CD1c-positive myeloid dendritic cell (primary cell): ENCODE measurements at regions not wholly inside any gene's neighbourhood (a gene's known extent, or its start where the extent isn't known, plus 50 kb on each side); places are given as distances from the start of the nearest gene placed in this dataset.

Source experiments
- DNase-seq: peaks from one replicate; pipeline ENCODE4 v3.0.0-alpha.2; 2016; ENCODE audit errors: extremely low spot score

GRCh38 chr12:46451276-46452021 lies 78.9 kb upstream of the SLC38A2 start:
- no peak for DNase-seq

- peak; percentile 42 for DNase-seq
Observed at GRCh38 chr12:46450279-46450748, 77.7 kb upstream of the SLC38A2 start.

- no peak for DNase-seq
Observed at GRCh38 chr12:46449856-46450255, 77.3 kb upstream of the SLC38A2 start.

GRCh38 chr12:46449316-46449715 lies 76.7 kb upstream of the SLC38A2 start:
- no peak for DNase-seq

DNA sequence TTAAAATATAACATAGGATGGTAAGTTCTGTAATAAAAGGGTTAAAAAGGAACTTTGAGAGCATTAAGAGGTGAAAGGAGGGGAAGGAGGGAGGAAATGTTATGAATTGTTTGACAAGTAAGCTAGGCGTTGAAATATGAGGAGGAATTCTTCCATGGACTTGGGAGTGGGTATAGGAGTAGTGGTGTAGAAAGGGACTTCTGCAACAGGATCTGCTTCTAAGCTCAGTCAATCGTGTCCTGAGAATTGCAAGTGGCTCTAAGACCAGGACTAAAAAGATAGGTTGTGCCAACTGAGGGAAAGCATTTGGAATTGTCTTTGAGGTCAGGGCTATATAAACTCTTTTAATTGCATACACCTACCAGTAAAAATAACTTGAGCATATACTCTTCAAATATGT lies 74.1 kb upstream of the SLC38A2 start:
- no peak for DNase-seq

- no peak for DNase-seq
Observed at GRCh38 chr12:46445551-46446235, 73.1 kb upstream of the SLC38A2 start.

GRCh38 chr12:46445093-46445492 lies 72.5 kb upstream of the SLC38A2 start:
- DNase-seq = no peak

- no peak for DNase-seq
Observed at GRCh38 chr12:46443594-46444263, 71.2 kb upstream of the SLC38A2 start.

DNA sequence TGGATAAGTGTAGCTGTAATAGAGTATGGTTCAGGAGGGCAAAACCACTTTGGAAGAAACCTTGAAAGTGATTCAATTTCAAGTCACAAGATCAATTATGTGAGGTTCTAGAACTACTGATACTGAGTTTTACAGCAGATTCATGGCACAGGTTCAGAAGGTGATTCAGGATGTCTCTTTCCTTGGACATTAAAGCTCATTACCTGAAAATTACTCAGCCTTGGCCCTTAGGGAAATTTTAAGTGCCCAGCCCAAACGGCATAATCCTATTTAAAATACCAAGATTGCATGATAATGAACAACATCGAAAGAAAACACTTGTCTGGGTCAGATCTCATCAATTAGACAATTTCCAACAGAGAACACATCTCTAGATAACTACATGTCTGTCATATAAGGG lies 70.2 kb upstream of the SLC38A2 start:
- no peak for DNase-seq

DNA sequence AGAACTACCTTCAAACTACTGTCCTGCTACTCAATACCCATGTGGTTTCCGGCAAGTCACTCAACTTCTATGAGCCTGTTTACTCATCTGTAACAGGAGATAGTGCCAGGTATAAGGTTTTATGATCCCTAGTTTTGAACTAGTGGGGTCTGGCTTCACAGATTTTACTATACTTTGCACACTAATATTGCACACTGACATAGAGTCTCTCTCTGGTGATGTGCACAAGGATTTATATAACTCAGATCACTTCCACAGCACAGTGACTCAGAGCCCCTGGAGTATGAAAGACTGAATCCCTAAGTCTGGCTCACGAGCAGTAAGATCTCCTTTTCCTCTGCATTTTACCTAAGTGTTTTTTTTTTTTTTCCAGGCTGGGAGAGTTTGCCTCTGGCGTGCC lies 69.7 kb upstream of the SLC38A2 start:
- no peak for DNase-seq

- DNase-seq = no peak
Observed at GRCh38 chr12:46439793-46440511, 67.4 kb upstream of the SLC38A2 start.

- no peak for DNase-seq
Observed at GRCh38 chr12:46438719-46439319, 66.2 kb upstream of the SLC38A2 start.

GRCh38 chr12:46438256-46438655 lies 65.7 kb upstream of the SLC38A2 start:
- no peak for DNase-seq

- no peak for DNase-seq
Observed at GRCh38 chr12:46437469-46437868, 64.9 kb upstream of the SLC38A2 start.

DNA sequence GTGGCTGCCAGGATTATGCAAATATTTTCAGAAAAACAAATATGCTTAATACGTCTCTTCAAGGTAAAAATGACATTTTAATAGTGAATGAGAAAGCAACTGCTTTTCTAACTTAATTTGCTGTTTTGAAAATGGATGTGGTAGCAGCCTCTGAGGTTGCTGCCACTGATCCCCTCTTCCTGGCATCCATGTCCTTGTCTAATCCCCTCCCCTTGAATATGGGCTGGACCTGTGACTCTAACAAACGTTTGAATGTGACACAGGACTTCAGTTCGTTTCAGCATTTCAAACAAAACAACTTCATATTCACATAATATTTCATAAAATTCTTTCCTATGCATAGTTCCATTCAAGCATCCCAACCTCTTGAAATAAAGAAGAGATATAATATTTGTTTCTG lies 64.2 kb upstream of the SLC38A2 start:
- no peak for DNase-seq

DNA sequence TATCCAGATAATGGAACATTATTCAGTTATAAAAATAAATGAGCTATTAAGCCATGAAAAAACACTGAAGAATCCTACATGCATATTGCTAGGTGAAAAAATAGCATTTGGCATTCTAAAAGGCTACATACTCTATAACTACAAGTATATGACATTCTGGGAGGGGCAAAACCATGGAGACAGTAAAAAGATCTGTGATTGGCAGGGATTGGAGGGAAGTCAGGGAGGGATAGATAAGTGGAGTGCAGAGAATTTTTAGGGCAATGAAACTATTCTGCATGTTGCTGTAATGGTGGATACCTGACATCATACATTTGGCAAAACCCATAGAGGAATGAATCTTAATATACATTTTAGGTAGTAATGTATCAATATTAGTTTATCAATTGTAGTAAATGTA lies 63.1 kb upstream of the SLC38A2 start:
- no peak for DNase-seq

- no peak for DNase-seq
Observed at GRCh38 chr12:46435029-46435428, 62.5 kb upstream of the SLC38A2 start.

DNA sequence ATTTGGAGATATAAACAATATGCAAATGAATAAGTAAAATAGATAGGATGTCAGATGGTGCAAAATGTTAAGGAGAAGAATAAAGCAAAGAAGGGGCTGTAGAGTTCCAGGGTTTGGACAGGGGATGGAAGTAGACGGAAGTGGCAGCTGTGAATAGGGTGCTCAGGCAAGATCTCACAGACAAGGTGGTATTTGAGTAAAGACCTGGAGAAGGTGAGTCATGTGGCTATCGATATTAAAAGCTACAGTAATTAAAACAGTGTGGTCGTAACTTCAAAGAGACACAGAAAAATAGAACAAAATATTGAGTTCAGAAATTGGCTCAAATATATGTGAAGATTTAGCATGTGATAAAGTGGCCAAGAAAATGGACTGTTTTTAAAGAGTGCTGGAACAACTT lies 61.3 kb upstream of the SLC38A2 start:
- no peak for DNase-seq

DNA sequence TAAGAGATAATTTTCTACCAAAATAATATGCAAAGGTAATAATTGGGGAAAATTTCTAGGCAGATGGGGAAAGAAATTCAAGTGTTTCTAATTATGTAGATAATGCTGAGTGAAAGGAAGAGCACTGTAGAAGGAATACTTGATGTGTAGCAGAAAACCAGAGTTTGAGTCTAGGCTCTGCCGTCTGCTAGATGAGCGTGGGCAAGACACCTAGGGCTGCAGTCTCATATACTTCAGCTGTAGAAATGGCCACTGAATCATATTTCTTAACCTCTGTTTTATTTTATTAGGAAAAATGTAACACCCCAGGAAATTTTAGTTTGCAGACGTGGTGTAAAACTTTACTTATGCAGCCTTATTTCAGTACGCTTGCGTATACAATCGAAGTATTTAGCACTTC lies 59.8 kb upstream of the SLC38A2 start:
- DNase-seq = no peak

DNA sequence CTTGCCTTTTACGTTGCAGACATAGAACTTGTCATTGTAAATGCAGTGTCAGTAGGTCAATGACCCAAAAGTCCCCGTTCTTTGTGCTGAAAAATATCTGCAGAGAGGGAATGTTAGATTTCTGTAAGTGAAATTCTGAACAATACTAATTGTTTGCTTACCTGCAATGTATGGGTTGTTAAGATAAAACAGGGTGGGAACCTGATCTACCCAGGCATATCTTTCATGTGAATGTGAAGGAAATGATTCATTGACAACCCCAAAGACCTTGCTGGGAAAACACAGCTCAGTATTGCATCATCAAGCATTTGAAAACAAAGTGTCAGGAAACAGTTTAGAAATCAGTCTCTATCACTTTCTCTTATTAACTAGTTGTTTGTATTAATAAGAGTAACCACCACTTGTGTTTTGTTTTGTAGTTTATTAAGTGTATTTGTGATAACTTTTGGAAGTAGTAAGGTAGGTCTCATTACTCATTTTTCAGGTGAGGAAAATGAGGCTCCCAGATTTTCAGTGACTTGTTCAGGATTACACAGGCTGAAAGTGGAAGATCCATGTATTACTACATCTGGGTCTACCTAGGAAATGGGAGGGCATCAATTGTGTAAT lies 57.9 kb upstream of the SLC38A2 start:
- DNase-seq = peak; percentile 23
